K562 (cell line): ENCODE measurements at regions not wholly inside any gene's neighbourhood (a gene's known extent, or its start where the extent isn't known, plus 50 kb on each side); places are given as distances from the start of the nearest gene placed in this dataset.

ENCODE experiments used
- CSDE1 ChIP-seq, 2 experiments: fragments of 450-650 bp; IDR thresholded peaks; 2 replicates each; pipeline ENCODE4 v1.6.1; 2016; ENCODE audit warnings: mild to moderate bottlenecking in 1 of 2
- FOXK1 ChIP-seq: sonication (generic); formaldehyde crosslinking; IDR thresholded peaks from 2 replicates; pipeline ENCODE4 v1.8.0; 2022; ENCODE audit warnings: missing genetic modification reagents, mild to moderate bottlenecking, borderline replicate concordance
- FOXP1 ChIP-seq: sonication (generic); formaldehyde crosslinking; IDR thresholded peaks from 2 replicates; pipeline ENCODE4 v1.8.0; 2022; ENCODE audit warnings: mild to moderate bottlenecking, missing genetic modification reagents
- NONO ChIP-seq, 2 experiments: fragments of 200-400 bp in 1 of 2; fragments of 450-650 bp in 1 of 2; formaldehyde crosslinking in 1 of 2; IDR thresholded peaks; 2 replicates each; pipeline ENCODE4 v1.6.1; 2017; ENCODE audit warnings: low read depth in 2 of 2, mild to moderate bottlenecking in 2 of 2, moderate library complexity in 2 of 2, low read length in 1 of 2
- SIN3A ChIP-seq, 2 experiments: fragments of 150-350 bp in 1 of 2; IDR thresholded peaks; 2 replicates each; pipeline ENCODE4 v1.6.1; 2011 to 2016; ENCODE audit warnings: borderline replicate concordance in 2 of 2, low read depth in 2 of 2, low read length in 2 of 2, mild to moderate bottlenecking in 2 of 2, moderate library complexity in 2 of 2; ENCODE audit not compliant: control insufficient read depth in 1 of 2
- ZNF707 ChIP-seq: fragments of 250-450 bp; sonication (Bioruptor Pico); conservative IDR thresholded peaks from 2 replicates; pipeline ENCODE4 v1.8.0; 2022; ENCODE audit warnings: inconsistent platforms, mild to moderate bottlenecking, moderate library complexity
- TF ChIP-seq, protein P1 (sequence below), 3 experiments: IDR thresholded peaks in 2 of 3; conservative IDR thresholded peaks in 1 of 3; 2 replicates each; pipeline ENCODE4 v1.5.1; 2011 to 2012; ENCODE audit warnings: low read length in 3 of 3, mild to moderate bottlenecking in 3 of 3, control low read depth in 2 of 3, improper control_type of control experiment in 1 of 3, inconsistent platforms in 1 of 3, low read depth in 1 of 3, mixed read lengths in 1 of 3, moderate library complexity in 1 of 3; ENCODE audit not compliant: insufficient read depth in 2 of 3
- TF ChIP-seq, protein P2 (sequence below): fragments of 200-800 bp; sonication (Bioruptor generic); IDR thresholded peaks from 2 replicates; pipeline ENCODE4 v1.6.1; 2016; ENCODE audit warnings: missing genetic modification characterization, missing compliant biosample characterization
- TF ChIP-seq, protein P3 (sequence below): sonication (generic); formaldehyde crosslinking; IDR thresholded peaks from 2 replicates; pipeline ENCODE4 v1.9.0; 2022; ENCODE audit warnings: mild to moderate bottlenecking, missing genetic modification reagents

DNA sequence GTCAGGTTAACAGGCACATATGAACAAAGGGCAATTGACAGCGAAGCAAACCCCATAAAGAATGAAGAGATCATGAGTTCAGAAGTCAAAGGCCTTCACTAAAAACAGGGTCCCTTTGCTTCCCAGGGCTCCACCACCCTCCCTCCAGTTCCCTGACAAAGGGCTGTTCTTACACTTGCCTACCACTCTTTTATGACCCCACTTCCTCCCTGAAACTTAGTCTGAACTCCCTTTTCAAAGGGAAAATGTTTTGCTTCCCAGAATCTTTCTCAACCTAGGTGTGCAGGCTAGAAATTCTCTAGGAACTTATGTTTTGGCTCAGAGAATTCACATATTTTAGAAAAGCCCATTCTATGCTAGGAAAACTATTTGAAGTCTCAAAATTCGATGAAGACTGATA, 86.0 kb upstream of the ITGA4 start:
- TF ChIP-seq FOXK1 (CRISPR knock-in tag), result no peak
- TF ChIP-seq, protein P1, sequence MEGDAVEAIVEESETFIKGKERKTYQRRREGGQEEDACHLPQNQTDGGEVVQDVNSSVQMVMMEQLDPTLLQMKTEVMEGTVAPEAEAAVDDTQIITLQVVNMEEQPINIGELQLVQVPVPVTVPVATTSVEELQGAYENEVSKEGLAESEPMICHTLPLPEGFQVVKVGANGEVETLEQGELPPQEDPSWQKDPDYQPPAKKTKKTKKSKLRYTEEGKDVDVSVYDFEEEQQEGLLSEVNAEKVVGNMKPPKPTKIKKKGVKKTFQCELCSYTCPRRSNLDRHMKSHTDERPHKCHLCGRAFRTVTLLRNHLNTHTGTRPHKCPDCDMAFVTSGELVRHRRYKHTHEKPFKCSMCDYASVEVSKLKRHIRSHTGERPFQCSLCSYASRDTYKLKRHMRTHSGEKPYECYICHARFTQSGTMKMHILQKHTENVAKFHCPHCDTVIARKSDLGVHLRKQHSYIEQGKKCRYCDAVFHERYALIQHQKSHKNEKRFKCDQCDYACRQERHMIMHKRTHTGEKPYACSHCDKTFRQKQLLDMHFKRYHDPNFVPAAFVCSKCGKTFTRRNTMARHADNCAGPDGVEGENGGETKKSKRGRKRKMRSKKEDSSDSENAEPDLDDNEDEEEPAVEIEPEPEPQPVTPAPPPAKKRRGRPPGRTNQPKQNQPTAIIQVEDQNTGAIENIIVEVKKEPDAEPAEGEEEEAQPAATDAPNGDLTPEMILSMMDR (IDR thresholded peaks at IDR 0.05 in 2 of 3, conservative IDR thresholded peaks at IDR 0.05 in 1 of 3; ENCODE audit: insufficient read depth in 2 of 3, low read depth in 1 of 3, low read length in 3 of 3), result no peak
- no peak for TF ChIP-seq CSDE1 (IDR thresholded peaks at IDR 0.05)
- no peak for TF ChIP-seq SIN3A (IDR thresholded peaks at IDR 0.05; ENCODE audit: borderline replicate concordance in 2 of 2, control insufficient read depth in 1 of 2, low read depth in 2 of 2, low read length in 2 of 2)
- no peak for TF ChIP-seq FOXP1 (CRISPR knock-in tag)
- TF ChIP-seq NONO (IDR thresholded peaks at IDR 0.05; ENCODE audit: low read depth in 2 of 2, low read length in 1 of 2), result no peak
- TF ChIP-seq, protein P2, sequence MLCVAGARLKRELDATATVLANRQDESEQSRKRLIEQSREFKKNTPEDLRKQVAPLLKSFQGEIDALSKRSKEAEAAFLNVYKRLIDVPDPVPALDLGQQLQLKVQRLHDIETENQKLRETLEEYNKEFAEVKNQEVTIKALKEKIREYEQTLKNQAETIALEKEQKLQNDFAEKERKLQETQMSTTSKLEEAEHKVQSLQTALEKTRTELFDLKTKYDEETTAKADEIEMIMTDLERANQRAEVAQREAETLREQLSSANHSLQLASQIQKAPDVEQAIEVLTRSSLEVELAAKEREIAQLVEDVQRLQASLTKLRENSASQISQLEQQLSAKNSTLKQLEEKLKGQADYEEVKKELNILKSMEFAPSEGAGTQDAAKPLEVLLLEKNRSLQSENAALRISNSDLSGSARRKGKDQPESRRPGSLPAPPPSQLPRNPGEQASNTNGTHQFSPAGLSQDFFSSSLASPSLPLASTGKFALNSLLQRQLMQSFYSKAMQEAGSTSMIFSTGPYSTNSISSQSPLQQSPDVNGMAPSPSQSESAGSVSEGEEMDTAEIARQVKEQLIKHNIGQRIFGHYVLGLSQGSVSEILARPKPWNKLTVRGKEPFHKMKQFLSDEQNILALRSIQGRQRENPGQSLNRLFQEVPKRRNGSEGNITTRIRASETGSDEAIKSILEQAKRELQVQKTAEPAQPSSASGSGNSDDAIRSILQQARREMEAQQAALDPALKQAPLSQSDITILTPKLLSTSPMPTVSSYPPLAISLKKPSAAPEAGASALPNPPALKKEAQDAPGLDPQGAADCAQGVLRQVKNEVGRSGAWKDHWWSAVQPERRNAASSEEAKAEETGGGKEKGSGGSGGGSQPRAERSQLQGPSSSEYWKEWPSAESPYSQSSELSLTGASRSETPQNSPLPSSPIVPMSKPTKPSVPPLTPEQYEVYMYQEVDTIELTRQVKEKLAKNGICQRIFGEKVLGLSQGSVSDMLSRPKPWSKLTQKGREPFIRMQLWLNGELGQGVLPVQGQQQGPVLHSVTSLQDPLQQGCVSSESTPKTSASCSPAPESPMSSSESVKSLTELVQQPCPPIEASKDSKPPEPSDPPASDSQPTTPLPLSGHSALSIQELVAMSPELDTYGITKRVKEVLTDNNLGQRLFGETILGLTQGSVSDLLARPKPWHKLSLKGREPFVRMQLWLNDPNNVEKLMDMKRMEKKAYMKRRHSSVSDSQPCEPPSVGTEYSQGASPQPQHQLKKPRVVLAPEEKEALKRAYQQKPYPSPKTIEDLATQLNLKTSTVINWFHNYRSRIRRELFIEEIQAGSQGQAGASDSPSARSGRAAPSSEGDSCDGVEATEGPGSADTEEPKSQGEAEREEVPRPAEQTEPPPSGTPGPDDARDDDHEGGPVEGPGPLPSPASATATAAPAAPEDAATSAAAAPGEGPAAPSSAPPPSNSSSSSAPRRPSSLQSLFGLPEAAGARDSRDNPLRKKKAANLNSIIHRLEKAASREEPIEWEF (CRISPR knock-in tag), result no peak
- TF ChIP-seq, protein P3, sequence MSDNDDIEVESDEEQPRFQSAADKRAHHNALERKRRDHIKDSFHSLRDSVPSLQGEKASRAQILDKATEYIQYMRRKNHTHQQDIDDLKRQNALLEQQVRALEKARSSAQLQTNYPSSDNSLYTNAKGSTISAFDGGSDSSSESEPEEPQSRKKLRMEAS (CRISPR knock-in tag), result no peak
- no peak for TF ChIP-seq ZNF707
